Choroid plexus epithelial cell (primary cell): ENCODE measurements at regions not wholly inside any gene's neighbourhood (a gene's known extent, or its start where the extent isn't known, plus 50 kb on each side); places are given as distances from the start of the nearest gene placed in this dataset.

Experiments
- DNase-seq: peaks from one replicate; pipeline ENCODE4 v3.0.0-alpha.2; 2010; ENCODE audit warnings: low read depth
- H3K4me3 ChIP-seq: 2 replicates; pipeline ENCODE4 v1.5.1; 2011; ENCODE audit warnings: low read depth, mild to moderate bottlenecking, control low read depth, low read length, moderate library complexity
- TF ChIP-seq, protein P1 (sequence below): conservative IDR thresholded peaks from 2 replicates; pipeline ENCODE4 v1.5.1; 2011; ENCODE audit warnings: low read depth, mild to moderate bottlenecking, control low read depth, inconsistent platforms, low read length, moderate library complexity

DNA sequence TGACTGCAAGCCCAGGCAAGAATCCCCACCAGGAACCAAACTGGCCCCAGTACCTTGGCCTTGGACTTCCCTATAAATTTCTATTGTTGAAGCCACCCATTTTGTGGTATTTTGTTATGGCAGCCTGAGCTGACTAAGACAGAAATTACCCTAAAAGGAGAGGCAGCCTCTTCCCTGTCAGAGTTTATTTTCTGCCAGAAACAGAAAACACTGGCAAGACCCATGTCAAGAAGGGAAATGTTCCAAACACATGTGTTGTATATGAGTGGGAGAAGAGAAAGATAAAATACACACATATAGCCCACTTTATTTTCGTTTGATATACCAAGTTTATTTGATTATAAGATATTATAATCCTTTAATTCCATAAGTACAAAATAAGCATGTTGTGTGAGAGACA lies 225.1 kb upstream of the FSHR start:
- no peak for DNase-seq
- TF ChIP-seq, protein P1, sequence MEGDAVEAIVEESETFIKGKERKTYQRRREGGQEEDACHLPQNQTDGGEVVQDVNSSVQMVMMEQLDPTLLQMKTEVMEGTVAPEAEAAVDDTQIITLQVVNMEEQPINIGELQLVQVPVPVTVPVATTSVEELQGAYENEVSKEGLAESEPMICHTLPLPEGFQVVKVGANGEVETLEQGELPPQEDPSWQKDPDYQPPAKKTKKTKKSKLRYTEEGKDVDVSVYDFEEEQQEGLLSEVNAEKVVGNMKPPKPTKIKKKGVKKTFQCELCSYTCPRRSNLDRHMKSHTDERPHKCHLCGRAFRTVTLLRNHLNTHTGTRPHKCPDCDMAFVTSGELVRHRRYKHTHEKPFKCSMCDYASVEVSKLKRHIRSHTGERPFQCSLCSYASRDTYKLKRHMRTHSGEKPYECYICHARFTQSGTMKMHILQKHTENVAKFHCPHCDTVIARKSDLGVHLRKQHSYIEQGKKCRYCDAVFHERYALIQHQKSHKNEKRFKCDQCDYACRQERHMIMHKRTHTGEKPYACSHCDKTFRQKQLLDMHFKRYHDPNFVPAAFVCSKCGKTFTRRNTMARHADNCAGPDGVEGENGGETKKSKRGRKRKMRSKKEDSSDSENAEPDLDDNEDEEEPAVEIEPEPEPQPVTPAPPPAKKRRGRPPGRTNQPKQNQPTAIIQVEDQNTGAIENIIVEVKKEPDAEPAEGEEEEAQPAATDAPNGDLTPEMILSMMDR, result no peak
- H3K4me3 ChIP-seq, result no peak overlapping the region

DNA sequence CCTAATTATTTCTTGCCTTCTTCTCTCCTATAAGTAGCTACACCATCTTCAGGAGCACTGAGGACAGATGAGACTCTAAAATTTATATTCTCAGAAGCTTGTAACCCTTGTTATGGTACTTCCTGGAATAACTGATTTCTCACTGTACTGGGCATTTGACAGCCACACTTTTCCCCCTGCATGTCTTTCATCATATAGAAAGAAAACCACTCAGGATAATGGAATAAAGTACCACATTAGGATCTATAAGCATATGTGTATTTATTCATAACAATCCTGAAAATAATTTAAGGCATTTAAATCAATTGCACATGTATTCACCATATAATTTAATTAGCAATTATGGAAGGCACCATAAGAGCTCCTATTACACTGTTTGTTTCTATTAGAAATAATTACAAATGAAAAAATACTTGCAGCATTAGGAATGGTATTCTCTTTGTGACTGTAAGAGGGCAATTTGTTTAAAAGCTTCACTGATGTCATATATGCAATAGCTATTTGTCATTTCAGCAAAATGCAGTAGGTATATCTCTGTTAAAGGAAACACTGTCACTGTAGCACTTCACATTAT lies 216.9 kb upstream of the FSHR start:
- H3K4me3 ChIP-seq, result no peak overlapping the region
- TF ChIP-seq, protein P1, result no peak
- DNase-seq, result no peak

DNA sequence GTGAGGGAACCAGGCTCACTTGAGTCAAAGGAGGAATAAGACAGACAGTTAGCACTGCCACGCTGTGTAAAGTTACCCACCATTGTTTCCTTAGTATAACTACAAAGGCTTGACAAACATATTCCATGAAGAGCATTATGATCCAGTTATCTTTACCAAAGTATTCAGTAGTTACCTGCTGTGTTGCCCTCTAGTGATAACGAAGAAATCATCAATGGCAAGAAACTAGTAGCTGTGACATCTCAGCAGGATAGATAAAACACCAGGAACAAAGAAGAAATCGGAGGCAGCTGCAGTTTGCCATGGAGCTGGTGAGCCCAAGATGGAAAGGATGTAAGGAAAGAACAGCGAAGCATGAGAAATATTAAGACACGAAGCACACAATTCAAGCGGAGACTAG lies 215.3 kb upstream of the FSHR start:
- TF ChIP-seq, protein P1, result no peak
- no peak overlapping the region for H3K4me3 ChIP-seq
- no peak for DNase-seq

DNA sequence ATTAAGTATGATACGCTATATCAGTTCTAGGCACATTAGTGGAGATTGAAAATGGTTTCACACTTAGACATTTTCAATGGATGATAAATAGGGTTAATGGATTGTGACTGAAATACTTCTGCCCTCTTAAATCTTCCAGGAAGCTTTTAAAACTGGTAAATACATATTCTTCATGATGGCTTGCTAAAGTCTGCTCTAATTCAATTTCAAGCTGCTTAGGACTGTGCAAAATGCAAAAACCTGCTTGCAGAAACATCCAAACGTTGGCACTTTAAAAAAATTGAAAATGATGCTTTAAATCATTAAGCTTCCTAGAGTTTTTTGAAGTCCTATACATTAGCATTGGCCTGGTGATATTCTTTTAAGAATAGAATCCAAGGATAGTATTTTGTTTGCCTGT lies 214.8 kb upstream of the FSHR start:
- TF ChIP-seq, protein P1, result no peak
- no peak for DNase-seq
- H3K4me3 ChIP-seq, result no peak overlapping the region

DNA sequence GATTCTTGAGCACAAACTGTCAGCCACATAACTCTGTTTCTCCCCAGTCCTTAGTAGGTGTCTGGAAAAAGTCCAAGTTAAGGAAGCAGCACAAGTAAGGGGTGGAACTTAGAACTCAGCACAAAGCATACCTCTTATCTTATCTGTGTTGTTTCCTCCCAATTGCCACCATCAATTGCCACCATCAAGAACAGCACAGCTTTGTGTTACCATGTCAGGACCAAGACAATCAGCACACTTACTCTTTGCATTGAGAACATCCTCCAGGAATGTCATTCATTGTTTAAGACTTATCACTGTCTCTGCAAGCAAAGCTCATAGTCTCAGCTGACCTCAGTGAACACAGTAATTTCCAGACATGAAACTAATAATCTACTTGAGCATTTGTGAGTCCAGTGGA lies 212.7 kb upstream of the FSHR start:
- no peak for DNase-seq
- TF ChIP-seq, protein P1, result no peak
- H3K4me3 ChIP-seq, result no peak overlapping the region

DNA sequence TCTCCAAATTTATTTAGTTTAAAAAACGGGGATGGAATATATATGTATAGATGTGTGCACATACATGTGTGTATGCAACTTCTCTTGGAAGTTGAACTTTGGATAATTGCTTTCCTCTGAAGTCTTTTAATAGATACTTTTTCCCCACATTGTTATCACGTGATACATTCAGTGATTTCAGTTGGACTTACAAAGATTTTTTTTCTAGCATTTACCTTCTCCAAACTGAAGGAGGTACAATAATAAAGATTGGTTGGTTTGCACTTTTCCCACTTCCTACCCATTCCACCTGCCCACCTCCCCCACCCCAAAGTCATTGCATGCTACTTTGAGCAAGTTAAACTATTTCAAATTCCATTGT lies 206.1 kb upstream of the FSHR start:
- TF ChIP-seq, protein P1, result no peak
- no peak overlapping the region for H3K4me3 ChIP-seq
- no peak for DNase-seq

DNA sequence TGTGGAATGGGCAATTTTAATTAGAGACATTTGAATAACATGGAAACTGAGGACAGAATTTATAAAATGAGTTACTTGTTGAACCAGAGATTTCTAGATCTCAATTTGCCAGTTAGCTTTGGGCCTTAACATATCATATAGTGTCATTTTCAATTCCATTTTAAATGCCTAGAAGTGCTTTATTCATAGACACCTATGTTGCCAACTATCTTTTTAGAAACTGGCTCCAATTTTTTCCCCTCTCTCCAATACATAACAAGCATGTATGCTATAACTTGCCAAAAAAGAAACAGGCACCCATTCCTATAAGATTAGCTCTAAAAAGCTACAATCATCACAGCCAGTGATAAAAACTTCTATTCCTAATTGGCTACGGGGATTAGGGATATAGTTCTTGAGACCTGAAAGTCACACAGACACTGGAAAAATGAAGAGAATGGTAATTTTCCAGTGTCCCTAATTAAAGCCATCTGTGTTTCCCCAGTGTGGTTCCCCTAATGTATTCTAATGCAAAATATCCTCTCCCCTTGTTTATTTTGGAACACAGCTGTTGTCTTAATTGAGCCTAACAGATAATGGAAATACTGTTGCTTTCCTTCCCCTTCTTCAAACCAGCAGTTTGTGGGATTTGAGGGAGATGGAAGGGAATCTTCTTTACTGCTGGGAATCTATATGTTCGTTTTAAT lies 205.5 kb upstream of the FSHR start:
- DNase-seq, result no peak
- no peak overlapping the region for H3K4me3 ChIP-seq
- TF ChIP-seq, protein P1, result no peak
